ENCODE measurements at regions not wholly inside any gene's neighbourhood (a gene's known extent, or its start where the extent isn't known, plus 50 kb on each side); places are given as distances from the start of the nearest gene placed in this dataset.
"Not testable (repeated sequence)": the region's sequence is repeated elsewhere in the genome, so short reads cannot be mapped to it uniquely, and the experiment has no call there.

DNA sequence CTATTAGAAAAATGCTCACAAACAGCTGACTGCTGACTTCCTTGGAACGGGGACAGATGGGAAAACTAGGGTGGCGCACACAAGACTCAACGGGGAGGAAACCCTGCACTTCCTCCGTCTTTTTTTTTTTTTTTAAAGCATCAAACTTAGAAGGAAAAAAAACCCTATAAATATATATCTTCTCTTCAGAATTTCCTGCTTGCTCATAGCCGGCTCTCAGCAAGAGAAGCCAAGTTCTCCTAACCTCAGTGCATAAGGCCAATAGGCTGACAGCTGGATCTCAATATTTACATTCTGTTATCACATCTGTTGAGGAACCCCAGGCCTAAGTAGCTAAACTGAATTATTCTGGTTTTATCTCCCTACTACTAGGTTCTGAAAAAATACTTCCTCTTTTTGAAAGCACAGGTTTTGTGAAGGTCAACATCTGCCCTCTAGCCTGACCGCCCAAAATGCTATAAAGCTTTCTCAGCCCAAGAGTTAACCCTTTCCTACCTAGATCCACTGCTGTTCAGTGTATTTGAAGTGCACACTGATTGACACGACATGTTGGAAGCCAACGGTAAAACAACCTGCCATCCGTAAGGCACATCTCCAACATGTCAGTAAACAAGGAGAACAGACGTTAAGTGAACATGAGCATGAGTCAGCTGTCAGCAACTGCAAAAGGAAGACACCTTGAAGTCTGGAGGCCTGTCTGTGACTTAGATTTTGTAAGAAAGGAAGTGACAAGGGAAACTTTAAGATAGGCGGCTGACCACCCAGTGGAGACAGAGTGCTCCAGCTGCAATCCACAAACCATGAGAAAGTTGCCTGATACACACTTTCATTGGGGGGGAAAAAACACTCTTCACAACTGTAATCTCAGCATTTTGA lies 83.8 kb downstream of the EBLN1 start:
- no peak for ATAC-seq (ENCODE audit: low FRiP score)
- no peak for DNase-seq (ENCODE audit: low spot score)
- TF ChIP-seq, protein P1, sequence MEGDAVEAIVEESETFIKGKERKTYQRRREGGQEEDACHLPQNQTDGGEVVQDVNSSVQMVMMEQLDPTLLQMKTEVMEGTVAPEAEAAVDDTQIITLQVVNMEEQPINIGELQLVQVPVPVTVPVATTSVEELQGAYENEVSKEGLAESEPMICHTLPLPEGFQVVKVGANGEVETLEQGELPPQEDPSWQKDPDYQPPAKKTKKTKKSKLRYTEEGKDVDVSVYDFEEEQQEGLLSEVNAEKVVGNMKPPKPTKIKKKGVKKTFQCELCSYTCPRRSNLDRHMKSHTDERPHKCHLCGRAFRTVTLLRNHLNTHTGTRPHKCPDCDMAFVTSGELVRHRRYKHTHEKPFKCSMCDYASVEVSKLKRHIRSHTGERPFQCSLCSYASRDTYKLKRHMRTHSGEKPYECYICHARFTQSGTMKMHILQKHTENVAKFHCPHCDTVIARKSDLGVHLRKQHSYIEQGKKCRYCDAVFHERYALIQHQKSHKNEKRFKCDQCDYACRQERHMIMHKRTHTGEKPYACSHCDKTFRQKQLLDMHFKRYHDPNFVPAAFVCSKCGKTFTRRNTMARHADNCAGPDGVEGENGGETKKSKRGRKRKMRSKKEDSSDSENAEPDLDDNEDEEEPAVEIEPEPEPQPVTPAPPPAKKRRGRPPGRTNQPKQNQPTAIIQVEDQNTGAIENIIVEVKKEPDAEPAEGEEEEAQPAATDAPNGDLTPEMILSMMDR (IDR thresholded peaks at IDR 0.05): no peak

DNA sequence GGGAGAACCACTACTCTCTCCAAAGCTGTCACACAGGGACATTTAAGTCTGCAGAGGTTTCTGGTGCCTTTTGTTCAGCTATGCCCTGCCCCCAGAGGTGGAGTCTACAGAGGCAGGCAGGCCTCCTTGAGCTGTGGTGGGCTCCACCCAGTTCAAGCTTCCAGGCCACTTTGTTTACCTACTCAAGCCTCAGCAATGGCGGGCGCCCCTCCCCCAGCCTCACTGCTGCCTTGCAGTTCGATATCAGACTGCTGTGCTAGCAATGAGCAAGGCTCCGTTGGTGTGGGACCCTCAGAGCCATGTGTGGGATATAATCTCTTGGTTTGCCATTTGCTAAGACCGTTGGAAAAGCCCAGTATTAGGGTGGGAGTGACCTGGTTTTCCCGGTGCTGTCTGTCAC lies 87.0 kb downstream of the EBLN1 start:
- not testable (repeated sequence) for ATAC-seq (ENCODE audit: low FRiP score); DNase-seq (ENCODE audit: low spot score)

DNA sequence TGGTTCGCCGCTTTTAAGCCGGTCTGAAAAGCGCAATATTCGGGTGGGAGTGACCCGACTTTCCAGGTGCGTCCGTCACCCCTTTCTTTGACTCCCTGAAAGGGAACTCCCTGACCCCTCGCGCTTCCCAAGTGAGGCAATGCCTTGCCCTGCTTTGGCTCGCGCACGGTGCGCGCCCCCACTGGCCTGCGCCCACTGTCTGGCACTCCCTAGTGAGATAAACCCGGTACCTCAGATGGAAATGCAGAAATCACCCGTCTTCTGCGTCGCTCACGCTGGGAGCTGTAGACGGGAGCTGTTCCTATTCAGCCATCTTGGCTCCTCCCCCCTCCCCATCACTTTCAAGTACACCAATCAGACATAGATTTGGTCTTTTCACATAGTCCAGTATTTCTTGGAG lies 88.2 kb downstream of the EBLN1 start:
- not testable (repeated sequence) for DNase-seq (ENCODE audit: low spot score); ATAC-seq (ENCODE audit: low FRiP score)

DNA sequence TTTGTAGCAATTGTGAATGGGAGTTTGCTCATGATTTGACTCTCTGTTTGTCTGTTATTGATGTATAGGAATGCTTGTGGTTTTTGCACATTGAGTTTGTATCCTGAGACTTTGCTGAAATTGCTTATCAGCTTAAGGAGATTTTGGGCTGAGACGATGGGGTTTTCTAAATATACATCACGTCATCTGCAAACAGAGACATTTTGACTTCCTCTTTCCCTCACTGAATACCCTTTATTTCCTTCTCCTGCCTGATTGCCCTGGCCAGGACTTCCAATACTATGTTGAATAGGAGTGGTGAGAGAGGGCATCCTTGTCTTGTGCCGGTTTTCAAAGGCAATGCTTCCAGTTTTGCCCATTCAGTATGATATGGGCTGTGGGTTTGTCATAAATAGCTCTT lies 96.6 kb downstream of the EBLN1 start:
- not testable (repeated sequence) for DNase-seq (ENCODE audit: low spot score); ATAC-seq (ENCODE audit: low FRiP score)

DNA sequence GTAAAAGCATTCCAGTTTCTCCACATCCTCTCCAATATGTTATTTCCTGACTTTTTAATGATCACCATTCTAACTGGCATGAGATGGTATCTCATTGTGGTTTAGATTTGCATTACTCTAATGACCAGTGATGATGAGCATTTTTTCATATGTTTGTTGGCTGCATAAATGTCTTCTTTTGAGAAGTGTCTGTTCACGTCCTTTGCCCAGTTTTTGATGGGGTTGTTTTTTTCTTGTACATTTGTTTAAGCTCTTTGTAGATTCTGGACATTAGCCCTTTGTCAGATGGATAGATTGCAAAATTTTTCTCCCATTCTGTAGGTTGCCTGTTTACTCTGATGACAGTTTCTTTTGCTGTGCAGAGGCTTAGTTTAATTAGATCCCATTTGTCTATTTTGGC lies 97.7 kb downstream of the EBLN1 start:
- DNase-seq (ENCODE audit: low spot score); ATAC-seq (ENCODE audit: low FRiP score): not testable (repeated sequence)

DNA sequence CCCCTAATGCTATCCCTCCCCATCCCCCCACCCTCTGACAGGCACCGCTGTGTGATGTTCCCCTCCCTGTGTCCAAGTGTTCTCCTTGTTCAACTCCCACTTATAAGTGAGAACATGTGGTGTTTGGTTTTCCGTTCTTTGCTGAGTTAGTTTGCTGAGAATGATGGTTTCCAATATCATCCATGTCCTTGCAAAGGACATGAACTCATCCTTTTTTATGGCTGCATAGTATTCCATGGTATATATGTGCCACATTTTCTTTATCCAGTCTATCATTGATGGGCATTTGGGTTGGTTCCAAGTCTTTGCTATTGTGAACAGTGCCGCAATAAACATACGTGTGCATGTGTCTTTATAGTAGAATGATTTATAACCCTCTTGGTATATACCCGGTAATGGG lies 98.2 kb downstream of the EBLN1 start:
- ATAC-seq (ENCODE audit: low FRiP score); DNase-seq (ENCODE audit: low spot score): not testable (repeated sequence)

DNA sequence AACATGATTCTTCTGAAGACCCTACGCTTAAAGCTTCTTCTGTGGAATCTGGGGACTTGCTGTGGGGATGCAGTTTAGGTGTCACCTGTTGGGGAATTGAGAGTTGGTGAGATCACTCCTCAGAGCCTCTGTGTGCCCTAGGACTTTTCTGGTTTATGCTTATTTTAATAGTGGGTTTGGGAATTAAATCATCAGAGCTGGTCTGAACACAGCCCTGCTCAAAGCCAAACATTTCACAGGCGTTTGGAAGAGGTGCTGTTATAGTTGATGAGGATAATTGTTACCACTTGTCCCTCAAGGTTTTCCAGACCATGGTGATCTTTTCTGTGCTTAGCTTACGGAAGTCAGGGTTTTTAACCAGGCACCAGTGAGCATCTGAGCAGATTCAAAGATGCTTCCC lies 106.1 kb downstream of the EBLN1 start:
- no peak for ATAC-seq (ENCODE audit: low FRiP score)
- no peak for DNase-seq (ENCODE audit: low spot score)
- TF ChIP-seq, protein P1 (IDR thresholded peaks at IDR 0.05): no peak

DNA sequence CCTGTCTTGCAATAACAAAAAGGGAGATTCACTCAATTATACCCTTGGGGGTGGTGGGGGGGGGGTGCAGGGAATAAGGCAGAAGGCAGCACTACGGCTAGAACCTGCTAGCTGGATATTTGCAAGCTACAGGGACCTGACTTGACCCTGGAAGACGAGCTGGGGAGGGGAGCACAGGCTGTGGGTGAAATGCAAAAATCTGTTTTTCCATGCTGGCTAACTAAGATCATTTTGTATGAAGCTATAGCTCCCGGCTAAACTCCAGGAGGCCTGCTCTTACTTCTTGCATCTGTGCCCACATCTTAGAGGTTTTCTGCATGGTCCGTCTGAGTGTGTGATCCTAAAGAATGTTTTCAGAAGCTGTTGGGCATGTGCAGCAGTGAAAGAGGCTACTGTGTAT lies 106.6 kb downstream of the EBLN1 start:
- ATAC-seq (ENCODE audit: low FRiP score) (no peak), DNase-seq (ENCODE audit: low spot score) (no peak)
- TF ChIP-seq, protein P1 (IDR thresholded peaks at IDR 0.05): no peak

DNA sequence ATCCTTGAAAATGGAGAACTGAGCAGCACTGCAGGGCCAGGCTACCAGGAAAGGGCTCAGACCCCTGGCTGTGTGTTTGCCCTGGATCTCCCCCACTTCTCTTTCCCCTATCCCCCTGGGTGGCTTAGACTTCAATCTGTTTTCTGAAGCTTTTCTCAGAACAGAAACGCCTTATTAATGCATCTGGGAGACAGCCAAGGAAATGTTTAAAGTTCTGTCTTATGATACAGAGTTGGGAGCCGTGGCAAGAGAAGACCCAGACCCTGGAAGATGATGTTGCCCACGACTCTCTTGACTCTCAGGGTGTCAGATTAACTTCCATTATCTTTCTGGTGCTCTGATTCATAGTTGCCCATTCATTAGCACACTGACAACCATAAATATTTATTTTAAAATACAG lies 107.1 kb downstream of the EBLN1 start:
- DNase-seq (ENCODE audit: low spot score) (no peak), ATAC-seq (ENCODE audit: low FRiP score) (no peak)
- TF ChIP-seq, protein P1 (IDR thresholded peaks at IDR 0.05): no peak

DNA sequence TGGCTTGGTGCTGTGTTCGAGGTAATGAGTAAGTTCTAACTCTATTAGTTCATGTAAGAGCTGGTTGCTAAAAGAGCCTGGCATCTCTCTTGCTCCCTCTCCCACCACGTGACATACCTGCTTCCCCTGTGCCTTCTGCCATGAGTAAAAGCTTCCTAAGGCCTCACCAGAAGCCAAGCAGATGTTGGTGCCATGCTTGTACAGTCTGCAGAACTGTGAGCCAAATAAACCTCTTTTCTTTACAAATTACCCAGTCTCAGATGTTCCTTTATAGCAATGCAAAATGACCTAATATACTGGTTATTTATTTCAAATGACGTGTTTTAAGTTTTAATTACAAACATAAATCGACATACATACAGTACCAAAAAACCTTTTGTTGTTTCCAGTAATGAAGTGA lies 101.7 kb upstream of the DNAJC1 start:
- ATAC-seq (ENCODE audit: low FRiP score) (no peak), DNase-seq (ENCODE audit: low spot score) (no peak)
- TF ChIP-seq, protein P1 (IDR thresholded peaks at IDR 0.05): no peak

Data from omental fat pad (tissue), 3 donors.